Activated CD8-positive, alpha-beta T cell treated with anti-CD3 and anti-CD28 coated beads, Interleukin-2, amount 10 ng/mL, durations not matched to agents 7 days and 5 days (primary cell): ENCODE measurements at regions not wholly inside any gene's neighbourhood (a gene's known extent, or its start where the extent isn't known, plus 50 kb on each side); places are given as distances from the start of the nearest gene placed in this dataset.

ENCODE experiments used
- ATAC-seq: fragments of 150-1000 bp; cut with Tn5 transposase; one replicate; pipeline ENCODE4 v1.10.0; 2021; ENCODE audit warnings: moderate library complexity
- CTCF ChIA-PET: fragments of 350-600 bp; sonication (Branson Sonifier 250); formaldehyde crosslinking; loops from one replicate; lab custom pipeline; 2021; ENCODE audit warnings: antibody characterized with exemption; lab: Charles Lee
- POLR2A ChIA-PET: fragments of 350-600 bp; sonication (Branson Sonifier 250); formaldehyde crosslinking; loops from one replicate; lab custom pipeline; 2021; ENCODE audit warnings: antibody characterized with exemption; lab: Charles Lee
- DNase-seq: peaks from one replicate; pipeline ENCODE4 v3.0.0-alpha.2; 2020
- H3K27ac Mint-ChIP-seq: one replicate; pipeline ENCODE4 v1.8.0; 2021; ENCODE audit warnings: mild to moderate bottlenecking, mixed read lengths
- H3K27me3 Mint-ChIP-seq: one replicate; pipeline ENCODE4 v1.8.0; 2021; ENCODE audit warnings: low read depth, mixed read lengths
- H3K36me3 Mint-ChIP-seq: one replicate; pipeline ENCODE4 v1.8.0; 2021; ENCODE audit warnings: low read depth, mixed read lengths
- H3K4me1 Mint-ChIP-seq: one replicate; pipeline ENCODE4 v1.8.0; 2021; ENCODE audit warnings: low read depth, mixed read lengths
- H3K4me3 Mint-ChIP-seq: one replicate; pipeline ENCODE4 v1.8.0; 2021; ENCODE audit warnings: mild to moderate bottlenecking, mixed read lengths
- H3K9me3 Mint-ChIP-seq: one replicate; pipeline ENCODE4 v1.8.0; 2022; ENCODE audit warnings: mixed read lengths; ENCODE audit not compliant: insufficient read depth

GRCh38 chr2:160666154-160667060 is 172.8 kb upstream of the RBMS1 start:
- ChIA-PET POLR2A (no interaction called here), CTCF (no interaction called here)
- H3K27ac Mint-ChIP-seq: no peak overlapping the region
- H3K27me3 Mint-ChIP-seq: peaks cover 4% of the 10 kb centered on the region
- ATAC-seq (peak; percentile 91), DNase-seq (no peak)
- H3K4me3 Mint-ChIP-seq: no peak overlapping the region
- peaks cover 6% of the 10 kb centered on the region for H3K9me3 Mint-ChIP-seq
- H3K4me1 Mint-ChIP-seq: peaks cover 23% of the 10 kb centered on the region
- no peaks in the 10 kb centered on the region for H3K36me3 Mint-ChIP-seq

GRCh38 chr2:160667811-160668210 is 174.2 kb upstream of the RBMS1 start:
- ChIA-PET POLR2A (no interaction called here), CTCF (no interaction called here)
- ATAC-seq (no peak), DNase-seq (no peak)
- Mint-ChIP-seq H3K4me3 (no peak overlapping the region), H3K27ac (no peak overlapping the region), H3K4me1 (peaks cover 23% of the 10 kb centered on the region), H3K9me3 (peaks cover 6% of the 10 kb centered on the region), H3K27me3 (peaks cover 4% of the 10 kb centered on the region), H3K36me3 (no peaks in the 10 kb centered on the region)

- peaks cover 10% of the 10 kb centered on the region for H3K9me3 Mint-ChIP-seq
- H3K27ac Mint-ChIP-seq: no peak overlapping the region
- DNase-seq: no peak
- H3K4me1 Mint-ChIP-seq: peaks cover 23% of the 10 kb centered on the region
- CTCF ChIA-PET: no interaction called here
- POLR2A ChIA-PET: no interaction called here
- H3K36me3 Mint-ChIP-seq: no peaks in the 10 kb centered on the region
- peaks cover 3% of the 10 kb centered on the region for H3K27me3 Mint-ChIP-seq
- ATAC-seq: no peak
- no peak overlapping the region for H3K4me3 Mint-ChIP-seq
These were observed 177.0 kb upstream of the RBMS1 start for GRCh38 chr2:160670618-160671017.

- CTCF ChIA-PET: no interaction called here
- Mint-ChIP-seq H3K4me3 (no peak overlapping the region), H3K27me3 (peaks cover 3% of the 10 kb centered on the region), H3K4me1 (peaks cover 8% of the 10 kb centered on the region), H3K36me3 (no peaks in the 10 kb centered on the region), H3K9me3 (peaks cover 10% of the 10 kb centered on the region), H3K27ac (no peak overlapping the region)
- POLR2A ChIA-PET: no interaction called here
- ATAC-seq (no peak), DNase-seq (no peak)
These were observed 178.6 kb upstream of the RBMS1 start for GRCh38 chr2:160672211-160672610.

GRCh38 chr2:160674146-160674750 is 180.6 kb upstream of the RBMS1 start:
- Mint-ChIP-seq H3K27ac (peak overlapping the region; percentile 64), H3K4me3 (no peak overlapping the region), H3K36me3 (no peaks in the 10 kb centered on the region), H3K27me3 (peaks cover 3% of the 10 kb centered on the region), H3K4me1 (peaks cover 4% of the 10 kb centered on the region), H3K9me3 (peaks cover 5% of the 10 kb centered on the region)
- ChIA-PET POLR2A (no interaction called here), CTCF (no interaction called here)
- no peak for DNase-seq
- ATAC-seq: no peak

GRCh38 chr2:160679686-160680085 is 186.1 kb upstream of the RBMS1 start:
- ChIA-PET CTCF (no interaction called here), POLR2A (no interaction called here)
- no peaks in the 10 kb centered on the region for H3K27me3 Mint-ChIP-seq
- no peak overlapping the region for H3K27ac Mint-ChIP-seq
- no peaks in the 10 kb centered on the region for H3K4me1 Mint-ChIP-seq
- DNase-seq (no peak), ATAC-seq (no peak)
- H3K4me3 Mint-ChIP-seq: no peak overlapping the region
- no peaks in the 10 kb centered on the region for H3K36me3 Mint-ChIP-seq
- H3K9me3 Mint-ChIP-seq: peaks cover 9% of the 10 kb centered on the region

GRCh38 chr2:160680294-160680693 is 186.7 kb upstream of the RBMS1 start:
- no peak for DNase-seq
- ChIA-PET POLR2A (no interaction called here), CTCF (no interaction called here)
- ATAC-seq: no peak
- H3K36me3 Mint-ChIP-seq: no peaks in the 10 kb centered on the region
- H3K9me3 Mint-ChIP-seq: peaks cover 6% of the 10 kb centered on the region
- H3K27ac Mint-ChIP-seq: no peak overlapping the region
- no peaks in the 10 kb centered on the region for H3K4me1 Mint-ChIP-seq
- H3K4me3 Mint-ChIP-seq: no peak overlapping the region
- H3K27me3 Mint-ChIP-seq: no peaks in the 10 kb centered on the region

GRCh38 chr2:160680974-160681373 is 187.4 kb upstream of the RBMS1 start:
- no peak for DNase-seq
- ATAC-seq: no peak
- no peak overlapping the region for H3K27ac Mint-ChIP-seq
- no peaks in the 10 kb centered on the region for H3K4me1 Mint-ChIP-seq
- CTCF ChIA-PET: no interaction called here
- H3K9me3 Mint-ChIP-seq: peaks cover 6% of the 10 kb centered on the region
- H3K27me3 Mint-ChIP-seq: no peaks in the 10 kb centered on the region
- no peak overlapping the region for H3K4me3 Mint-ChIP-seq
- H3K36me3 Mint-ChIP-seq: no peaks in the 10 kb centered on the region
- POLR2A ChIA-PET: no interaction called here

- Mint-ChIP-seq H3K4me3 (no peak overlapping the region), H3K36me3 (no peaks in the 10 kb centered on the region), H3K27me3 (no peaks in the 10 kb centered on the region), H3K27ac (no peak overlapping the region), H3K4me1 (no peaks in the 10 kb centered on the region), H3K9me3 (peaks cover 6% of the 10 kb centered on the region)
- ChIA-PET POLR2A (no interaction called here), CTCF (no interaction called here)
- no peak for DNase-seq
- ATAC-seq: no peak
These were observed 189.6 kb upstream of the RBMS1 start for GRCh38 chr2:160683206-160683605.

- no peak for ATAC-seq
- H3K27ac Mint-ChIP-seq: no peak overlapping the region
- CTCF ChIA-PET: interaction anchor here (1.2 kb wide), 1 partner anchor 258 kb away, joined by 3 read pairs; no protein-coding TSS in a partner anchor
- POLR2A ChIA-PET: no interaction called here
- no peaks in the 10 kb centered on the region for H3K4me1 Mint-ChIP-seq
- H3K9me3 Mint-ChIP-seq: peaks cover 6% of the 10 kb centered on the region
- DNase-seq: no peak
- no peaks in the 10 kb centered on the region for H3K36me3 Mint-ChIP-seq
- H3K27me3 Mint-ChIP-seq: peaks cover 4% of the 10 kb centered on the region
- H3K4me3 Mint-ChIP-seq: no peak overlapping the region
These were observed 194.0 kb upstream of the RBMS1 start for GRCh38 chr2:160687629-160688028.

GRCh38 chr2:160689441-160689840 is 195.8 kb upstream of the RBMS1 start:
- H3K9me3 Mint-ChIP-seq: no peaks in the 10 kb centered on the region
- H3K27ac Mint-ChIP-seq: no peak overlapping the region
- ATAC-seq: no peak
- H3K27me3 Mint-ChIP-seq: peaks cover 4% of the 10 kb centered on the region
- H3K36me3 Mint-ChIP-seq: no peaks in the 10 kb centered on the region
- H3K4me1 Mint-ChIP-seq: no peaks in the 10 kb centered on the region
- CTCF ChIA-PET: no interaction called here
- no peak for DNase-seq
- no peak overlapping the region for H3K4me3 Mint-ChIP-seq
- POLR2A ChIA-PET: no interaction called here

GRCh38 chr2:160694221-160694620 is 200.6 kb upstream of the RBMS1 start:
- Mint-ChIP-seq H3K27me3 (peaks cover 4% of the 10 kb centered on the region), H3K27ac (no peak overlapping the region), H3K4me1 (no peaks in the 10 kb centered on the region)

More at GRCh38 chr2:160694221-160694620, 200.6 kb upstream of the RBMS1 start:
- CTCF ChIA-PET: interaction anchor here (1.7 kb wide), 1 partner anchor 266 kb away, joined by 5 read pairs; no protein-coding TSS in a partner anchor
- POLR2A ChIA-PET: no interaction called here
- Mint-ChIP-seq H3K36me3 (no peaks in the 10 kb centered on the region), H3K9me3 (no peaks in the 10 kb centered on the region), H3K4me3 (no peak overlapping the region)
- ATAC-seq: no peak
- DNase-seq: no peak
